NB4 (cell line): ENCODE measurements at regions not wholly inside any gene's neighbourhood (a gene's known extent, or its start where the extent isn't known, plus 50 kb on each side); places are given as distances from the start of the nearest gene placed in this dataset.

Experiments
- DNase-seq: peaks from one replicate; pipeline ENCODE4 v3.0.0; 2010; ENCODE audit warnings: low read depth
- H3K4me3 ChIP-seq: one replicate; pipeline ENCODE4 v1.5.1; 2011; ENCODE audit warnings: mild to moderate bottlenecking, low read depth, low read length, moderate library complexity
- MYC ChIP-seq: IDR thresholded peaks from 2 replicates; pipeline ENCODE4 v1.6.1; 2011; ENCODE audit warnings: low read depth, low read length
- POLR2A ChIP-seq: IDR thresholded peaks from 2 replicates; pipeline ENCODE4 v1.6.1; 2011; ENCODE audit warnings: mild to moderate bottlenecking; ENCODE audit not compliant: insufficient read length; ENCODE audit errors: extremely low read depth
- TF ChIP-seq, protein P1 (sequence below): IDR thresholded peaks from one replicate; pipeline ENCODE4 v1.5.1; 2012; ENCODE audit warnings: low read depth, low read length
- TF ChIP-seq, protein P2 (sequence below): IDR thresholded peaks from 2 replicates; pipeline ENCODE4 v1.6.1; 2011; ENCODE audit warnings: low read depth, low read length

DNA sequence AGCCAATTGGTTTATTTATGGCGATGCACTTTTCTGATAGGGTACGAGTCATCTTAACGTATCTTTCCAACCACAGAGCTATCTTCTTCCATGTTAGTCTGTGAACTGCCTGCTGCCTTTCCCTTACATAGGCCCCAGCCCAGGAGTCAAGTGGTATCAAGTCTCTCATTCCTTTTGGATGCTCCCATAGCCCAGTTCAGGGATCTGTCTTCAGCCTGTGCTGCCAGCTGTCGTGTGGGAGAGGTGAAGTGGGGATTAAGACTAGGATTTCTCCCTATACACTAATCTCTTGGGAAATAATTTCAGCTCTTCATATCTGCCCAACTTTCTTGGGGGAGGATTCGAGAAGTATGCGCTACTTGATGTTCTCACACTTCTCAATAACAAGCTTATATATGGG, 475.7 kb downstream of the EBF1 start:
- no peak for DNase-seq
- H3K4me3 ChIP-seq = no peak overlapping the region
- TF ChIP-seq MYC (no peak), POLR2A (no peak)
- TF ChIP-seq, protein P1, sequence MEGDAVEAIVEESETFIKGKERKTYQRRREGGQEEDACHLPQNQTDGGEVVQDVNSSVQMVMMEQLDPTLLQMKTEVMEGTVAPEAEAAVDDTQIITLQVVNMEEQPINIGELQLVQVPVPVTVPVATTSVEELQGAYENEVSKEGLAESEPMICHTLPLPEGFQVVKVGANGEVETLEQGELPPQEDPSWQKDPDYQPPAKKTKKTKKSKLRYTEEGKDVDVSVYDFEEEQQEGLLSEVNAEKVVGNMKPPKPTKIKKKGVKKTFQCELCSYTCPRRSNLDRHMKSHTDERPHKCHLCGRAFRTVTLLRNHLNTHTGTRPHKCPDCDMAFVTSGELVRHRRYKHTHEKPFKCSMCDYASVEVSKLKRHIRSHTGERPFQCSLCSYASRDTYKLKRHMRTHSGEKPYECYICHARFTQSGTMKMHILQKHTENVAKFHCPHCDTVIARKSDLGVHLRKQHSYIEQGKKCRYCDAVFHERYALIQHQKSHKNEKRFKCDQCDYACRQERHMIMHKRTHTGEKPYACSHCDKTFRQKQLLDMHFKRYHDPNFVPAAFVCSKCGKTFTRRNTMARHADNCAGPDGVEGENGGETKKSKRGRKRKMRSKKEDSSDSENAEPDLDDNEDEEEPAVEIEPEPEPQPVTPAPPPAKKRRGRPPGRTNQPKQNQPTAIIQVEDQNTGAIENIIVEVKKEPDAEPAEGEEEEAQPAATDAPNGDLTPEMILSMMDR = no peak
- TF ChIP-seq, protein P2, sequence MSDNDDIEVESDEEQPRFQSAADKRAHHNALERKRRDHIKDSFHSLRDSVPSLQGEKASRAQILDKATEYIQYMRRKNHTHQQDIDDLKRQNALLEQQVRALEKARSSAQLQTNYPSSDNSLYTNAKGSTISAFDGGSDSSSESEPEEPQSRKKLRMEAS = no peak

DNA sequence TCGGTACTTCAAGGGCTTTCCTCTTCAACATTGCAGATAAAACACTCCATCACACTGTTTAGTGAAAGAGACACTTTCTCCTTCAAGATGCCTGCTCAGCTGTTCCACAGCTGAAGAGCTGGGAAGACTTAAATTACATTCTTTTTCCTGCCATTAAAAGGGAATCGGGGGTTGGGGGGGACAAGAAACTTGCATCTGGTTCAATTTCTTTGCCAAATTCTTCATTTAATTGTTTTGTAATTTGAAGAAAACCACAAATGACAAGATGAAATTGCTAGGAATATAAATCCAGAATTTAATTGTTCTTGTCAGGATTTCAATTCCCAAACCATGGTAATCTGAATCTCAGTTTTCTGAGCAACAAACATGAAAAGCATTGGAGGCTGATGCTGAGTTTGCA, 478.3 kb downstream of the EBF1 start:
- H3K4me3 ChIP-seq = no peak overlapping the region
- no peak for DNase-seq

DNA sequence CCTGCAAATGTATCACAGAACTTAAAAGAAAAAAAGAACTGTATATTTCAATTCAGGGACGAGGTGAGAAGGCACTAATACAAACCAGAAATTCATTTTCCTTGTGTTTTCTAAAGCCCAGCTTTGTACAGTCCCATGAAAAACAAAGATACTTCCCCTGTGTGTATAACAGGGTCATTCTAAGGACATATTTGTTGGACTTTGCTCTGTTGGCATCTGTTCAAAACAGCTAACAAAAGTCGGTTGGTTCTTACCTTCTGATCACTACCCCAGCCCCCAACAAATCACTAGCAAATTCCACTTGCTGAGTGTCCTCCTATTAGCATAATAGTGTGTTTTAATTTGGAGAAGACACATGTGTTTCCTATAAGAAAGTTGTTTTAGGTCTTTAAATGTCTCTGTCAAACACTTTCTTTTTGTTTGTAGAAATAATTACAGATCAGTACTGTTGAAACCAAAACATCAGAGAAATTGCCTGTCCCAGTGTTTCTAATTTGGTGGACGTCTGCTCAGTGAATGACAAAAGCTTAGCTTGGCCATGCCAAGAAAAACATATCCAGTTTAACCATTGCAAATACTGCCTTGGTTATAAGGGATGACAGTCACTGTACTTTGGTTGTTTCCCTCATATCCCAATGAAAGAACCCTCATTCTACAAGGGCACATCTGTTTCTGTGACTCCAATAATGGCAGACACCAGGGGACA, 480.5 kb downstream of the EBF1 start:
- no peak overlapping the region for H3K4me3 ChIP-seq
- TF ChIP-seq, protein P1 = no peak
- TF ChIP-seq POLR2A (no peak), MYC (no peak)
- TF ChIP-seq, protein P2 = no peak
- no peak for DNase-seq

More for the DNA sequence above, 478.3 kb downstream of the EBF1 start:
- TF ChIP-seq, protein P1 = no peak
- TF ChIP-seq, protein P2 = no peak
- TF ChIP-seq POLR2A (no peak), MYC (no peak)

DNA sequence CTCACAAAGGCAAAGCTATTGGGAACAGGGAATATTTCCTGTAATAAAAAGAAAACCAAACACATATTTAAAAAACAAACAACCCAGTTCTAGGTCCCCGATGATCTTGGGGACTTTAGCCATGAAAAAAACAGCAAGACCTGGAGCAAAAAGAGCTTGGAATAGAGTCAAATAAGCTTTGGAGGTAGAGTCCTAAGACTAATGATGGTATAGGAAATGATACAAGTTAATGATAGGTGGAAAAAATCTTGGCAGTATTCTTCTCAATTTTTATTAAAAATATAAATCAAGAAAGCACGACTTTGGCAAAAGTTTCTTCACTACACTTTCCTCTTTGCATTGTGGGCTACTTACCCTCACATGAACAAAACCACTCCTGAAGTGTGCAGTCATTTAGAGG, 481.5 kb downstream of the EBF1 start:
- DNase-seq = no peak
- no peak overlapping the region for H3K4me3 ChIP-seq
- TF ChIP-seq POLR2A = no peak
- TF ChIP-seq, protein P1 = no peak
- TF ChIP-seq, protein P2 = no peak
- TF ChIP-seq MYC = no peak

DNA sequence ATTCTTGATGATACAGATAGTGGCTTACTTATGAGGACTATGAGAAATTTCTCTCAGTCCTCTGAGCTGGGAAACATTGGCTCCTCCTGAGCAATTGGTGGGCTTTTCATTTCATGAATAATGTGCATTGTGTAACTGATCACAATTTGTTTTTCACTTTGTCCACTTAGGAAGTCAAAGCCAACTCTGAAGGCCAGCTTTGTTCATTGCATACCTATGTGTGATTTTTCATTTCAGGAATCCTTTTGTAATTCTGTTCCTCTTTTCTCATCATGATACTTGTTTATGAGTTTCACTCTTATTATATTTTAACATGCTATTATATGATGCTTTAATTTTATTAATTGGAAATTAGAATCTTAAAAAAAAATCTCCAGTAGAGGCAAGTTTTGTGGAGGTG, 483.0 kb downstream of the EBF1 start:
- TF ChIP-seq, protein P2 = no peak
- no peak for TF ChIP-seq MYC
- TF ChIP-seq POLR2A = no peak
- TF ChIP-seq, protein P1 = no peak
- no peak overlapping the region for H3K4me3 ChIP-seq
- DNase-seq = no peak
